PFSK-1 (cell line): ENCODE measurements at regions not wholly inside any gene's neighbourhood (a gene's known extent, or its start where the extent isn't known, plus 50 kb on each side); places are given as distances from the start of the nearest gene placed in this dataset.

ENCODE experiments used
- FOXP2 ChIP-seq: optimal IDR thresholded peaks from 2 replicates; pipeline ENCODE3; 2011; ENCODE audit warnings: borderline replicate concordance, control low read depth, inconsistent platforms; ENCODE audit not compliant: insufficient read depth; ENCODE audit errors: extremely low read length, extremely low read depth
- POLR2AphosphoS5 ChIP-seq: IDR thresholded peaks from 2 replicates; pipeline ENCODE4 v1.6.1; 2012; ENCODE audit warnings: low read depth, mild to moderate bottlenecking, control low read depth, low read length, moderate library complexity
- SIN3A ChIP-seq: IDR thresholded peaks from 2 replicates; pipeline ENCODE4 v1.6.1; 2012; ENCODE audit warnings: mild to moderate bottlenecking, low read length, moderate library complexity, borderline replicate concordance; ENCODE audit not compliant: insufficient read depth

DNA sequence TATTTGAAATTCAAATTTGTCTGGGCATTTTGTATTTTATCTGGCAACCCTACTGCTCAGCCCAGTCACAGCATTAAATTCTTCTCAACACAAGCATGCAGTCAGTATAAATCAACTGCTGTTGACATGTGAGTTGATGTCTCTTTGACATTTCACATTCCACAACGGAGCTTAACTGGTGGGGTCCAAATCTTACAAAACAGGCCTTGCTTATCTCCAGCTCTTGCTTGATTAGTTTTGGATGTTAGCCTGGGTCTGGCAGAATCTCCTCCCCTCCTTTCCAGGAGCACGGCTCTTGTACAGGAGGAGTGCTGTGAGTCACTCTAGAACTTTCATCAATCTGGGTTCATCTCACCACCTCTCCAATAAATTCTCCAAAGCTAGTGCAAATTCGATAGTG is 80.8 kb upstream of the PHACTR1 start:
- TF ChIP-seq POLR2AphosphoS5 (no peak), SIN3A (no peak), FOXP2 (no peak)
